HEK293 (cell line): ENCODE measurements at regions not wholly inside any gene's neighbourhood (a gene's known extent, or its start where the extent isn't known, plus 50 kb on each side); places are given as distances from the start of the nearest gene placed in this dataset.

ENCODE experiments used
- CTCF ChIA-PET: fragments of 350-600 bp; formaldehyde crosslinking; extraction: SDS; loops from one replicate; lab custom pipeline; 2021; ENCODE audit warnings: antibody characterized with exemption; lab: Yijun Ruan, JAX
- POLR2A ChIA-PET: fragments of 300-600 bp; formaldehyde crosslinking; extraction: SDS; loops from one replicate; lab custom pipeline; 2020; ENCODE audit warnings: antibody characterized with exemption, inconsistent platforms; lab: Yijun Ruan, JAX
- H3K27ac ChIP-seq: fragments of 200-500 bp; sonication (Bioruptor generic); 2 replicates; pipeline ENCODE4 v1.5.1; 2014; ENCODE audit warnings: low read depth, low read length, control low read depth, inconsistent platforms; ENCODE audit errors: extremely low read depth
- H3K36me3 ChIP-seq, 2 experiments: fragments of 200-500 bp in 1 of 2; sonication (Bioruptor generic) in 1 of 2; 1 replicate in 1 of 2; 2 replicates in 1 of 2; pipeline ENCODE4 v1.5.1; 2014 to 2017; ENCODE audit warnings: inconsistent platforms in 2 of 2, low read length in 2 of 2; ENCODE audit not compliant: control insufficient read depth in 2 of 2, insufficient read depth in 1 of 2
- H3K4me1 ChIP-seq: fragments of 200-500 bp; sonication (Bioruptor generic); 2 replicates; pipeline ENCODE4 v1.5.1; 2014; ENCODE audit warnings: mild to moderate bottlenecking, low read length, inconsistent platforms; ENCODE audit not compliant: control insufficient read depth, insufficient read depth
- H3K4me3 ChIP-seq: 2 replicates; pipeline ENCODE4 v1.5.1; 2011; ENCODE audit warnings: low read depth, mild to moderate bottlenecking, control low read depth, low read length, moderate library complexity
- H3K9me3 ChIP-seq: fragments of 200-500 bp; sonication (Bioruptor generic); 2 replicates; pipeline ENCODE4 v1.5.1; 2014; ENCODE audit warnings: low read depth, low read length, inconsistent platforms; ENCODE audit not compliant: control insufficient read depth, insufficient read depth
- KLF1 ChIP-seq: fragments of 450-650 bp; formaldehyde crosslinking; IDR thresholded peaks from 2 replicates; pipeline ENCODE4 v1.5.1; 2016; ENCODE audit warnings: missing biosample characterization, missing genetic modification characterization
- KLF7 ChIP-seq: fragments of 450-650 bp; formaldehyde crosslinking; IDR thresholded peaks from 2 replicates; pipeline ENCODE4 v1.5.1; 2016; ENCODE audit warnings: missing biosample characterization, missing genetic modification characterization, borderline replicate concordance
- ZBTB20 ChIP-seq: fragments of 450-650 bp; formaldehyde crosslinking; IDR thresholded peaks from 2 replicates; pipeline ENCODE4 v1.5.1; 2016; ENCODE audit warnings: missing biosample characterization, missing genetic modification characterization
- ZBTB21 ChIP-seq: fragments of 450-650 bp; formaldehyde crosslinking; IDR thresholded peaks from 2 replicates; pipeline ENCODE4 v1.5.1; 2017; ENCODE audit warnings: missing biosample characterization, missing genetic modification characterization
- ZFP41 ChIP-seq: fragments of 450-650 bp; formaldehyde crosslinking; IDR thresholded peaks from 2 replicates; pipeline ENCODE4 v1.5.1; 2016; ENCODE audit warnings: missing biosample characterization, missing genetic modification characterization, borderline replicate concordance
- ZNF146 ChIP-seq: fragments of 450-650 bp; formaldehyde crosslinking; IDR thresholded peaks from 2 replicates; pipeline ENCODE4 v1.5.1; 2016; ENCODE audit warnings: missing biosample characterization, missing genetic modification characterization
- ZNF155 ChIP-seq: fragments of 450-650 bp; formaldehyde crosslinking; IDR thresholded peaks from 2 replicates; pipeline ENCODE4 v1.5.1; 2016; ENCODE audit warnings: missing biosample characterization, missing genetic modification characterization
- ZNF221 ChIP-seq: fragments of 450-650 bp; formaldehyde crosslinking; IDR thresholded peaks from 2 replicates; pipeline ENCODE4 v1.5.1; 2017; ENCODE audit warnings: missing biosample characterization, missing genetic modification characterization, borderline replicate concordance
- ZNF514 ChIP-seq: fragments of 450-650 bp; formaldehyde crosslinking; IDR thresholded peaks from 2 replicates; pipeline ENCODE4 v1.5.1; 2016; ENCODE audit warnings: missing biosample characterization, missing genetic modification characterization
- ZNF544 ChIP-seq: fragments of 450-650 bp; formaldehyde crosslinking; IDR thresholded peaks from 2 replicates; pipeline ENCODE4 v1.5.0; 2017; ENCODE audit warnings: missing biosample characterization, missing genetic modification characterization
- TF ChIP-seq, protein P1 (sequence below): sonication (generic); formaldehyde crosslinking; IDR thresholded peaks from 2 replicates; pipeline ENCODE4 v1.8.1; 2022; ENCODE audit warnings: mild to moderate bottlenecking, moderate library complexity, missing genetic modification reagents
- TF ChIP-seq, protein P2 (sequence below): fragments of 450-650 bp; formaldehyde crosslinking; IDR thresholded peaks from 2 replicates; pipeline ENCODE4 v1.5.1; 2016; ENCODE audit warnings: missing biosample characterization, missing genetic modification characterization
- TF ChIP-seq, protein P3 (sequence below): fragments of 450-650 bp; formaldehyde crosslinking; IDR thresholded peaks from 2 replicates; pipeline ENCODE4 v1.5.1; 2016; ENCODE audit warnings: missing biosample characterization, missing genetic modification characterization
- TF ChIP-seq, protein P4 (sequence below): fragments of 450-650 bp; formaldehyde crosslinking; IDR thresholded peaks from 2 replicates; pipeline ENCODE4 v1.5.1; 2016; ENCODE audit warnings: missing biosample characterization, missing genetic modification characterization
- TF ChIP-seq, protein P5 (sequence below): fragments of 450-650 bp; formaldehyde crosslinking; IDR thresholded peaks from 2 replicates; pipeline ENCODE4 v1.5.1; 2016; ENCODE audit warnings: missing biosample characterization, missing genetic modification characterization
- TF ChIP-seq, protein P6 (sequence below): fragments of 450-650 bp; formaldehyde crosslinking; IDR thresholded peaks from 2 replicates; pipeline ENCODE4 v1.5.1; 2017; ENCODE audit warnings: missing biosample characterization, mild to moderate bottlenecking, missing genetic modification characterization, moderate library complexity
- TF ChIP-seq, protein P7 (sequence below): fragments of 450-650 bp; formaldehyde crosslinking; IDR thresholded peaks from 2 replicates; pipeline ENCODE4 v1.5.1; 2016; ENCODE audit warnings: missing biosample characterization, missing genetic modification characterization
- TF ChIP-seq, protein P8 (sequence below): fragments of 450-650 bp; formaldehyde crosslinking; IDR thresholded peaks from 2 replicates; pipeline ENCODE4 v1.5.1; 2017; ENCODE audit warnings: missing biosample characterization, missing genetic modification characterization
- TF ChIP-seq, protein P9 (sequence below): IDR thresholded peaks from 2 replicates; pipeline ENCODE4 v1.6.1; 2011; ENCODE audit warnings: mild to moderate bottlenecking, low read depth, low read length, borderline replicate concordance

DNA sequence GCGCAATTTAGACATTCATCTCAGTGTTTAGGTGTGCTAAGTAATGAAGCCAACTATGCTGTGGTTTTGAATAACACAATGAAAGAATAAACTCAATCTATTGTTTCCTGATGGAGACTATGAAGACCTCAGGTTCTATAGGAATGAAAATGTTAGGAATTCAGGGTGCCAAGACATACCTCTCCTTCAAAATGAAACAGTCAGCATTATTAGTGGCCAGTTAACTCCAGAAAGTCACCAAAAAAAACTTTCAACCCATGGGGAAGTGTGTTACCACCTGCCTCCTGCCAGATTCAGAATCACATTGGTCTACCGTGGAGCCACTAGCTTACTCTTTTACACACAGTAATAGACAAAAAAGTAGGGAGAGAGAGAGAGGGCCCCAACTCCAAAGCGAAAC lies 352.9 kb downstream of the GABRG1 start:
- H3K4me3 ChIP-seq, result no peak overlapping the region
- no peak overlapping the region for H3K27ac ChIP-seq
- CTCF ChIA-PET, result no interaction called here
- no peak for TF ChIP-seq KLF1
- no peak for TF ChIP-seq ZBTB20
- no peak for TF ChIP-seq ZNF146 (tag by site-specific recombination)
- TF ChIP-seq, protein P1, sequence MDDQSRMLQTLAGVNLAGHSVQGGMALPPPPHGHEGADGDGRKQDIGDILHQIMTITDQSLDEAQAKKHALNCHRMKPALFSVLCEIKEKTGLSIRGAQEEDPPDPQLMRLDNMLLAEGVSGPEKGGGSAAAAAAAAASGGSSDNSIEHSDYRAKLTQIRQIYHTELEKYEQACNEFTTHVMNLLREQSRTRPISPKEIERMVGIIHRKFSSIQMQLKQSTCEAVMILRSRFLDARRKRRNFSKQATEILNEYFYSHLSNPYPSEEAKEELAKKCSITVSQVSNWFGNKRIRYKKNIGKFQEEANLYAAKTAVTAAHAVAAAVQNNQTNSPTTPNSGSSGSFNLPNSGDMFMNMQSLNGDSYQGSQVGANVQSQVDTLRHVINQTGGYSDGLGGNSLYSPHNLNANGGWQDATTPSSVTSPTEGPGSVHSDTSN (CRISPR knock-in tag), result no peak
- TF ChIP-seq, protein P2, sequence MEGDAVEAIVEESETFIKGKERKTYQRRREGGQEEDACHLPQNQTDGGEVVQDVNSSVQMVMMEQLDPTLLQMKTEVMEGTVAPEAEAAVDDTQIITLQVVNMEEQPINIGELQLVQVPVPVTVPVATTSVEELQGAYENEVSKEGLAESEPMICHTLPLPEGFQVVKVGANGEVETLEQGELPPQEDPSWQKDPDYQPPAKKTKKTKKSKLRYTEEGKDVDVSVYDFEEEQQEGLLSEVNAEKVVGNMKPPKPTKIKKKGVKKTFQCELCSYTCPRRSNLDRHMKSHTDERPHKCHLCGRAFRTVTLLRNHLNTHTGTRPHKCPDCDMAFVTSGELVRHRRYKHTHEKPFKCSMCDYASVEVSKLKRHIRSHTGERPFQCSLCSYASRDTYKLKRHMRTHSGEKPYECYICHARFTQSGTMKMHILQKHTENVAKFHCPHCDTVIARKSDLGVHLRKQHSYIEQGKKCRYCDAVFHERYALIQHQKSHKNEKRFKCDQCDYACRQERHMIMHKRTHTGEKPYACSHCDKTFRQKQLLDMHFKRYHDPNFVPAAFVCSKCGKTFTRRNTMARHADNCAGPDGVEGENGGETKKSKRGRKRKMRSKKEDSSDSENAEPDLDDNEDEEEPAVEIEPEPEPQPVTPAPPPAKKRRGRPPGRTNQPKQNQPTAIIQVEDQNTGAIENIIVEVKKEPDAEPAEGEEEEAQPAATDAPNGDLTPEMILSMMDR (tag by site-specific recombination), result no peak
- no peak for TF ChIP-seq ZNF544 (tag by site-specific recombination)
- no peak for TF ChIP-seq ZFP41
- no peak for TF ChIP-seq KLF7 (tag by site-specific recombination)
- TF ChIP-seq, protein P3, sequence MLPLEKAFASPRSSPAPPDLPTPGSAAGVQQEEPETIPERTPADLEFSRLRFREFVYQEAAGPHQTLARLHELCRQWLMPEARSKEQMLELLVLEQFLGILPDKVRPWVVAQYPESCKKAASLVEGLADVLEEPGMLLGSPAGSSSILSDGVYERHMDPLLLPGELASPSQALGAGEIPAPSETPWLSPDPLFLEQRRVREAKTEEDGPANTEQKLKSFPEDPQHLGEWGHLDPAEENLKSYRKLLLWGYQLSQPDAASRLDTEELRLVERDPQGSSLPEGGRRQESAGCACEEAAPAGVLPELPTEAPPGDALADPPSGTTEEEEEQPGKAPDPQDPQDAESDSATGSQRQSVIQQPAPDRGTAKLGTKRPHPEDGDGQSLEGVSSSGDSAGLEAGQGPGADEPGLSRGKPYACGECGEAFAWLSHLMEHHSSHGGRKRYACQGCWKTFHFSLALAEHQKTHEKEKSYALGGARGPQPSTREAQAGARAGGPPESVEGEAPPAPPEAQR (tag by site-specific recombination), result no peak
- TF ChIP-seq, protein P4, sequence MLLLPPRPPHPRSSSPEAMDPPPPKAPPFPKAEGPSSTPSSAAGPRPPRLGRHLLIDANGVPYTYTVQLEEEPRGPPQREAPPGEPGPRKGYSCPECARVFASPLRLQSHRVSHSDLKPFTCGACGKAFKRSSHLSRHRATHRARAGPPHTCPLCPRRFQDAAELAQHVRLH (tag by site-specific recombination), result no peak
- TF ChIP-seq, protein P5, sequence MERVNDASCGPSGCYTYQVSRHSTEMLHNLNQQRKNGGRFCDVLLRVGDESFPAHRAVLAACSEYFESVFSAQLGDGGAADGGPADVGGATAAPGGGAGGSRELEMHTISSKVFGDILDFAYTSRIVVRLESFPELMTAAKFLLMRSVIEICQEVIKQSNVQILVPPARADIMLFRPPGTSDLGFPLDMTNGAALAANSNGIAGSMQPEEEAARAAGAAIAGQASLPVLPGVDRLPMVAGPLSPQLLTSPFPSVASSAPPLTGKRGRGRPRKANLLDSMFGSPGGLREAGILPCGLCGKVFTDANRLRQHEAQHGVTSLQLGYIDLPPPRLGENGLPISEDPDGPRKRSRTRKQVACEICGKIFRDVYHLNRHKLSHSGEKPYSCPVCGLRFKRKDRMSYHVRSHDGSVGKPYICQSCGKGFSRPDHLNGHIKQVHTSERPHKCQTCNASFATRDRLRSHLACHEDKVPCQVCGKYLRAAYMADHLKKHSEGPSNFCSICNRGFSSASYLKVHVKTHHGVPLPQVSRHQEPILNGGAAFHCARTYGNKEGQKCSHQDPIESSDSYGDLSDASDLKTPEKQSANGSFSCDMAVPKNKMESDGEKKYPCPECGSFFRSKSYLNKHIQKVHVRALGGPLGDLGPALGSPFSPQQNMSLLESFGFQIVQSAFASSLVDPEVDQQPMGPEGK, result no peak
- TF ChIP-seq, protein P6, sequence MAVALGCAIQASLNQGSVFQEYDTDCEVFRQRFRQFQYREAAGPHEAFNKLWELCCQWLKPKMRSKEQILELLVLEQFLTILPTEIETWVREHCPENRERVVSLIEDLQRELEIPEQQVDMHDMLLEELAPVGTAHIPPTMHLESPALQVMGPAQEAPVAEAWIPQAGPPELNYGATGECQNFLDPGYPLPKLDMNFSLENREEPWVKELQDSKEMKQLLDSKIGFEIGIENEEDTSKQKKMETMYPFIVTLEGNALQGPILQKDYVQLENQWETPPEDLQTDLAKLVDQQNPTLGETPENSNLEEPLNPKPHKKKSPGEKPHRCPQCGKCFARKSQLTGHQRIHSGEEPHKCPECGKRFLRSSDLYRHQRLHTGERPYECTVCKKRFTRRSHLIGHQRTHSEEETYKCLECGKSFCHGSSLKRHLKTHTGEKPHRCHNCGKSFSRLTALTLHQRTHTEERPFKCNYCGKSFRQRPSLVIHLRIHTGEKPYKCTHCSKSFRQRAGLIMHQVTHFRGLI, result no peak
- no peak for TF ChIP-seq ZNF514 (tag by site-specific recombination)
- TF ChIP-seq, protein P7, sequence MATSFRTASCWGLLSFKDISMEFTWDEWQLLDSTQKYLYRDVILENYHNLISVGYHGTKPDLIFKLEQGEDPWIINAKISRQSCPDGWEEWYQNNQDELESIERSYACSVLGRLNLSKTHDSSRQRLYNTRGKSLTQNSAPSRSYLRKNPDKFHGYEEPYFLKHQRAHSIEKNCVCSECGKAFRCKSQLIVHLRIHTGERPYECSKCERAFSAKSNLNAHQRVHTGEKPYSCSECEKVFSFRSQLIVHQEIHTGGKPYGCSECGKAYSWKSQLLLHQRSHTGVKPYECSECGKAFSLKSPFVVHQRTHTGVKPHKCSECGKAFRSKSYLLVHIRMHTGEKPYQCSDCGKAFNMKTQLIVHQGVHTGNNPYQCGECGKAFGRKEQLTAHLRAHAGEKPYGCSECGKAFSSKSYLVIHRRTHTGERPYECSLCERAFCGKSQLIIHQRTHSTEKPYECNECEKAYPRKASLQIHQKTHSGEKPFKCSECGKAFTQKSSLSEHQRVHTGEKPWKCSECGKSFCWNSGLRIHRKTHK (tag by site-specific recombination), result no peak
- TF ChIP-seq, protein P8, sequence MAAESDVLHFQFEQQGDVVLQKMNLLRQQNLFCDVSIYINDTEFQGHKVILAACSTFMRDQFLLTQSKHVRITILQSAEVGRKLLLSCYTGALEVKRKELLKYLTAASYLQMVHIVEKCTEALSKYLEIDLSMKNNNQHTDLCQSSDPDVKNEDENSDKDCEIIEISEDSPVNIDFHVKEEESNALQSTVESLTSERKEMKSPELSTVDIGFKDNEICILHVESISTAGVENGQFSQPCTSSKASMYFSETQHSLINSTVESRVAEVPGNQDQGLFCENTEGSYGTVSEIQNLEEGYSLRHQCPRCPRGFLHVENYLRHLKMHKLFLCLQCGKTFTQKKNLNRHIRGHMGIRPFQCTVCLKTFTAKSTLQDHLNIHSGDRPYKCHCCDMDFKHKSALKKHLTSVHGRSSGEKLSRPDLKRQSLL (tag by site-specific recombination), result no peak
- no peak for TF ChIP-seq ZNF155
- TF ChIP-seq, protein P9, sequence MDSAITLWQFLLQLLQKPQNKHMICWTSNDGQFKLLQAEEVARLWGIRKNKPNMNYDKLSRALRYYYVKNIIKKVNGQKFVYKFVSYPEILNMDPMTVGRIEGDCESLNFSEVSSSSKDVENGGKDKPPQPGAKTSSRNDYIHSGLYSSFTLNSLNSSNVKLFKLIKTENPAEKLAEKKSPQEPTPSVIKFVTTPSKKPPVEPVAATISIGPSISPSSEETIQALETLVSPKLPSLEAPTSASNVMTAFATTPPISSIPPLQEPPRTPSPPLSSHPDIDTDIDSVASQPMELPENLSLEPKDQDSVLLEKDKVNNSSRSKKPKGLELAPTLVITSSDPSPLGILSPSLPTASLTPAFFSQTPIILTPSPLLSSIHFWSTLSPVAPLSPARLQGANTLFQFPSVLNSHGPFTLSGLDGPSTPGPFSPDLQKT, result no peak
- no peak for TF ChIP-seq ZNF221 (tag by site-specific recombination)
- TF ChIP-seq ZBTB21, result no peak
- TF ChIP-seq, all 188 proteins: peak for 0
- POLR2A ChIA-PET, result no interaction called here
- no peaks in the 10 kb centered on the region for H3K4me1 ChIP-seq
- H3K36me3 ChIP-seq, result no peaks in the 10 kb centered on the region
- no peaks in the 10 kb centered on the region for H3K9me3 ChIP-seq
